Lung microvascular endothelial cell (primary cell): ENCODE measurements at regions not wholly inside any gene's neighbourhood (a gene's known extent, or its start where the extent isn't known, plus 50 kb on each side); places are given as distances from the start of the nearest gene placed in this dataset.

Experiments
- DNase-seq, 2 donors: peaks; one replicate each; pipeline versions ENCODE4 v3.0.0 to v3.0.0-alpha.2; 2010; ENCODE audit warnings: low read depth in 2 of 2

DNA sequence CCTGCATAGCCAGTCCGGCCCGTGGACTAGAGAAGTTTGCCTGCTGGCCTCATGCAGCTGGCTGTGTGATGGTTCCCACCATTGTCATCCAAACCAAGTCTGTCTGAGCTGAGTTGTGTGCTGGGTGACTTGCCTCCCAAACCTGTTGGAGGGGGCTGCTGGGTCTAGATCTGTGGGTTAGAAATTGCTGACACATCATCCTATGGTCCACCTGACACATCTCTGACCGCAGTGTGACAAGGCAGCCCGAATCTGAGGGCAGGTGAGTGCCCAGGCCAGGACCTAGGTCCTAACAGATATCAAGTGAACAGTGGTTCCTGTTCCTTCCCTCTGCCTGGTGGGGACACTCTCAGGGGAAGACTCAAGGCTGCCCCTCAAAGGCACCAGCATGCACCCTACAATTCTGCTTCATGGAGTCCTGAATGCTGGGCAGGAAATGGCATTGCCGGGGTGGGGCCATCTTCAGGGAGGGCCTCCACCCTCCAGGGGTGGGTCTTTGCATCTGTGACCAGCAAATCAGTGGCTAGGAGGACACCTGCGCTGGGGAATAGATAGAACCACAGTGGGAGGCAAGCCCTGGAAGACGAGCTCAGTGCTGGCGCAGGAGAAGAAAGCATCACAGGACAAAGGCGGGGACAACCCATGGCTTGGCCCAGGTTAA is 117.9 kb upstream of the ID2 start:
- DNase-seq: no peak

DNA sequence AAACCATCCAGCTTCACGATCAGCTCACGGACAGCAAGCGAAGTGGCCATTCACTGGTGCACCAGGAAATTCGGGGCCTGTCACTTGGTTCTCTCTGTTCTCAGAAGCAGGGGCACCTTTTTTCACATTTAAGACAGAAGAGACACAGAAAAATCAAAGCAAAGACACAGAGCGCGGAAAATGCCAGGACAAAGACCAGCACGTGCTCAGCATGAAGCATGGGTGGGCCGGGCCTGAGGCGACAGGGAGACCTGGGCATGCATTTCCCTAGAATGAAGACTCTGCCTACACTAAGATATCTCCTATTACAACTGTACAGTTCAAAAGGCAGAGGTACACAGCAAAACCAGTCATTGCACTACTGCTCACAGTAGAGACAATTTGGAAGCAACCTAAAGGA is 117.4 kb upstream of the ID2 start:
- DNase-seq: no peak

DNA sequence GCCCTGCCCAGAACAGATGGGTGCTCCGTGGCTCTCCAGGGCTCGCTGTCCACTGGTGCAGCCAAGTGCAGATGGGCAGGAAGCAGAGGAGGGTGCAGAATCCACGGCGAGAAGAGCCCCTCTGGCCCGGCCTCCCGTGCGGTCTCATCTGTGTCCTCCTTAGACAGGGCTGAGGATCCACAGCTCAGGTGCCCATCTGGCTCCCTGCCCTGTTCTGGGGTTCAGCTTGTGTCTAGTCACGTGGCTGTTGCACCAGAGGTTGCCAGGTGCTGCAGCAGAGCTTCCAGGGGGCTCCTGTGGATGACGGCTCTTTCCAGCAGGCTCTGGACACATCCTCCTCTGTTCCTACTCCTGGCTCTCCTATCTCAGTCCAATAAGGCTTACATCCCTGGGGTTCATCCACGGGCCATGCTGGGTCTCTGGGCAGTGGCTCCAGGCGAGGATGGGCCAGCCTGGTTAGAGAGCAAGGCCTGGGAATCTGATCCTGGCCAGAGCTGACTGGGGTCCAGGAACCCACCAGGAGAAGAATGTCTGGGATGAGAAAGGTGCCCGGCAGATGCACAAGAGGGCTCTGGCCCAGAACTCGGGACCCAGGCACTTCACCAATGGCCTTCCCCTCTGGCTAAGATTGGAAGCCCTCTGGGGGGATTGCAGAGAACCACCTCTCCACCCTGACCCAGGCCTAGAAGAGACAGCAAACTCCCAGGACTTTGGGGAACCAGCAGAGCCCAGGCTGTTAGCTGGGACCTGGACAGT is 116.3 kb upstream of the ID2 start:
- DNase-seq: no peak

DNA sequence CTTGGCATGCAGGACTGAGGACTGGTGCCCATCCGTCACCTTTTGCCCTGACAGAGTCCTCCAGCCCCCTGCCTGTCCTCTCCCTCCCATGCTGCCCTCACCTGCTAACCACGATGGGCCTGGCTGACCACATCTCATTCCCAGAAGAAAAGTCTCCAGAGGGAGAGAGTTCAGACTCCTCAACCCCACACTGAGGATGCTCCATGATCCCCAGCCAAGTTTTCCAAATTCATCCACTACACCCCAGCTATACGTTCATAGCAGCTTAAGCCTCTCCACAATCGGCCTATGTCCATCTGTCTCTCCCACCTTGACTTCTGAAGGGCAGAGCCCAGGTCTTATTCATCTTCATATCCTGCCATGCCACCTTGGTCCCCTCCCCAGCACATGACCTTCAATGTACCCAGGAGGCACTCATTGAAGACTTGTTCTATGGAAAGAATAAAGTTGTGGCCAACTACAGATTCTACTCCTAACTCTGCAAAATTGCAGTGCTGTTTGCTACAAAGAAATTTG is 115.6 kb upstream of the ID2 start:
- DNase-seq: no peak

DNA sequence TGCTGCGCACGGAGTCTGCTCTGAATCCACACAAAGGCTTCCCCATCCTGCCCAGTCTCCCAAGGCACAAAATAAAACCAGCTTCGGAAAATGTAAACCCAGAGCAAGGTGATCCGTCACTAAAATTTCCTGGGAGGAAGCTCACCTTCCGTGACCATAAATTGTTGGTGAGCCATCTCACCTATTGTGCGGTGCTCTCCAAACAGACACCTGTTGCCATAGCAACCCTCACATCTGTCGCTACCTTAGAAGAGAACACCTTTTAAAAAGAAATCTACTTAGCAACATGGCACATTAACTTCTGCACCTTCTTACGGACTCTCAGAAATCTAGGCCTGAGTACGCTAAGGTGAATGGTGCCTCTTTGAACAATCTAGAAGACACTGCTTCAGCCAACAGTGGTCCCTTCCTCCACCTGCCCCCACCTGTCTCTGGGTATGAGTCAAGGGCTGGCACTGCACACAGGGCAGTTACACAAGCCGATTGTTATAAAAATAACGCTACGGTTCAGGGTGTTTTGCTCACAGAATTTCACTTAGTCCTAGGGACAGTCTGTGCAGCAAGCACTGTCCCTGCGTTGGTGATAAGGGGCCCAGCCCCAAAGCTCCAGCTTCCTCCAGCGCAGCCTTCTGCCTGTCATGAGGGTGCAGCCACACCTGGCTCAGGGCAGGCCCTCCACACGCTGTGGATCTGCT is 114.9 kb upstream of the ID2 start:
- DNase-seq: no peak

DNA sequence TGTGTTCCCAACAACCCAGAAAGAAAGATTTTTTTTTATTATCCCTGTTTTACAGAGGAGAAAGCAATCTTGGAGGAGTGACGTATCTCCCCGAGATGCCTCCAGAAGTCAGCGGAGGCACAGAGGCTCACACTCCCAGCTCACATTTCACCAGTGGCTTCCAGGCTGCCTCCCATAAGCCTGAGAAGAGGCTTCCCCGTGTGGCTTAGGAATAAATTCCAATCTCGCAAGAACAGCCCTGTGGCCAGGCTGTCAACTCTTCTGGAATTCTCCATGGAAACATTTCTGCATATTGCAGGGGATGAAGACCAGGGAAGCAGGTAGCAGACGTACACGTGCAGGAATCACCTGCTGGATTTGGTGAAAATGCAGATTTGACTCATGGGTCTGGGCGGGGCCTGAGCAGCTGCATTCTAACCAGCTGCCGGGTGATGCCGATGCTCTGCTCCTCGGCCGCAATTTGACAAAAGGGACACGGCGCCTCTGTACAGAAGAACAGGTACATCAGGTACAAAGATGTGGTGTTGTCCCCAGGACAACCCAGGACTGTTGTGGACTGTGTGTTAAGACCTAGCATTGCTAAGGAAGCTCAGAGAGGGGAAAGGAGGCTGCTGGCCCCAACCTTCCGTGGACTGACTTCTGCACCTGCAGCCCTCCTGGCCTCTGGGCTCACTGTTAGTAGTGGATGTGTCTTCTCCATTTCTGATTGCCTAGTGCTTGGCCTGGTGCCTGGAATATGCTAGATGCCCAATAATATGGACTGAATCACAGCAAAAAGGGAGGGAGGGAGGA is 114.2 kb upstream of the ID2 start:
- DNase-seq: no peak

DNA sequence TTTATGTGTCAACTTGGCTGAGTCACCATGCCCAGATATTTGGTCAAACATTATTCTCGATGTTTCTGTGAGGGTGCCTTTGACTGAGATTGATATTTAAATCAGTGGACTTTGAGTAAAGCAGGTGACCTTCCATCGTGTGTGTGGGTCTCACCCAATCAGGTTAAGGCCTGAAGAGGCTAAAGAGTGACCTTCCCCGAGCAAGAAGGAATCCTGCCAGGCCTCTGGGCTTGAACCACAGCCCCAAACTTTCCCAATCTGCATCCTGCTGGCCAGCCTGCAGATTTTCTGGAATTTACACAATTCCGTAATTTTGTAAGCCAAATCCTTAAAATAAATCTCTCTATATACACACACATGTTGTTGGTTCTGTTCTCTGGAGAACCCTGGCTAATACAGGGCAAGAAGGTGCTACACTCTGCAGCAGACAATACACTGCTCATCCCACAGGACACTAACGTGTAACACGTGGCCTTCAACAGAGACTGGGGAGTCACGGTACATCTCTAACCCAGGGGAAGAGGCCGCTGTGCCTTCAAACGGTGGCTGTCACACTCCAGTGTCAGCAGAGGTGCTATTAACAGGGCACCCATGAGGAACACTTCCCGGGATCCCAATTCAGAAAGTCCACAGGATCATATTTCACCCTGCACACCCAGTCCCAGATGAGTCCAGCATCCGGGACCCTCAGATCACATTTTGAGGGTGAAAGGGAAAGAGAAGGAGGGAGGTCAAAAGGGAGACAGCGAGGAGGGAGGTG is 113.1 kb upstream of the ID2 start:
- DNase-seq: no peak

DNA sequence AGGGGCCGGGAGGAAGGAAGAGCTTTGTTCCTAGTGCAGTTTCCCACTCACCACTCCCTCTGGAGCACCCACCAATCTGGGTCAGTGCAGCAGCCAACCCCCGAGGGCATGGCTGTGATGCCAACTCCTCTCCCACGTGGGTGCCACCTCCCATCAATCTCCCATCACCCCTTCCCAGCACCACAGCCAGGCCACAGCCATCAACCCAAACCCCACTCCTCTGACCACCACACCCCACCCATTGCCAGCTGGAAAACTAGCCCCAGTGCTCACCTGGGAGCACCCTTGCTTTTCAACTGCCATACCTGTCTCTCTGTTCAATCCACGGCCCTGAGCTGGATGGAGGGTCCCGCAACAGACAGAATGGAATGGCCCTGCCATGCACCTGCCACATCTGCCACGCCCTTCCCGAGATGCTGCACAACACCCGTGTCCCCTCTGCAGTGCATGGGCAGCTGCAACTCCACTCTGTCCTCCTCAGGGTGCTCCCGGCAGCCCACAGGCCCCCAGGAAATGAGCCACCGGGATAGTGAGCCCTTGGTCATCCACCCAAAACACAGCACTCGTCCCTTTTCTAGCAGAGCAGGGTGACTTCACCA is 112.4 kb upstream of the ID2 start:
- no peak for DNase-seq

DNA sequence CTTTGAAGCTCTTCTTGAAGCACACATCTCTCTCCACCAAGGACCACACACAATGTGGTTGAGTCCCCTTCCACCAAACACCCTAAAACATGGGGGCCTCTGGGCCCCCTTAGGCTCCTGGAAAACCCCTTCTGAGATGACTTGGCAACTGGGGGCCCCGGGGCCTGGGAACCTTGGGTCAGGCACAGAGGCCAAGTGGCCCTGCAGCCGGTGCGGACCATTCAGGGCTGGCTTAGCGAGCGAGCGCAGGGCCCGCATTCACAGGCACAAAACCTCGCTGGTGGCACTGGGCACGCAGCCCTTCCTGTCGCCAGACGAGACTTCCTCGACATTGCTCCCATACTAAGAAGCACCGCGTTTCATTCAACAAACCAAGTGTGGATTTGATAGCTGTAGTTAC is 111.2 kb upstream of the ID2 start:
- DNase-seq: no peak

DNA sequence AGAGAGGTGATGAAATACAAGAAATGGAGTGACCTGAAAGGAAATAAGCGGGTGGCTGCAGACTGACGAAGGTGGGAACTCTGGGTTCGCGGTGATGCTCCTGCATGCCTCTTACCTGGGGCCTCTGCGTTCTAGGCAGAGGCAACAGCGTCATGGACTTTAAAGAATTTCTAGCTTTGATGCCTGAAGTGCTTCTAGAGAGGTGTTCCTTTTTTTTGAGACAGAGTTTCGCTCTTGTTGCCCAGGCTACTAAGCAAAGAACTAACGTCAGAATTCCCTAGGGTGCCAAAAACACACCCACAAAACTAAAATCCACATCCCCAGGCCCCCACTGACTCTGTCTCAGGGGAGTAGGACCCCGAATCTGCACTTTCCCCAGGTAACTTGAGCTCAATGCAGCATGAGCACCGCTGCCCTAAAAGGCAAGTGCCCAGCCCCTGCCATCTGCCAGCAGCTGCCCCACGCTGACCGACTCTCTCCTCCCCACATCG is 110.5 kb upstream of the ID2 start:
- no peak for DNase-seq

DNA sequence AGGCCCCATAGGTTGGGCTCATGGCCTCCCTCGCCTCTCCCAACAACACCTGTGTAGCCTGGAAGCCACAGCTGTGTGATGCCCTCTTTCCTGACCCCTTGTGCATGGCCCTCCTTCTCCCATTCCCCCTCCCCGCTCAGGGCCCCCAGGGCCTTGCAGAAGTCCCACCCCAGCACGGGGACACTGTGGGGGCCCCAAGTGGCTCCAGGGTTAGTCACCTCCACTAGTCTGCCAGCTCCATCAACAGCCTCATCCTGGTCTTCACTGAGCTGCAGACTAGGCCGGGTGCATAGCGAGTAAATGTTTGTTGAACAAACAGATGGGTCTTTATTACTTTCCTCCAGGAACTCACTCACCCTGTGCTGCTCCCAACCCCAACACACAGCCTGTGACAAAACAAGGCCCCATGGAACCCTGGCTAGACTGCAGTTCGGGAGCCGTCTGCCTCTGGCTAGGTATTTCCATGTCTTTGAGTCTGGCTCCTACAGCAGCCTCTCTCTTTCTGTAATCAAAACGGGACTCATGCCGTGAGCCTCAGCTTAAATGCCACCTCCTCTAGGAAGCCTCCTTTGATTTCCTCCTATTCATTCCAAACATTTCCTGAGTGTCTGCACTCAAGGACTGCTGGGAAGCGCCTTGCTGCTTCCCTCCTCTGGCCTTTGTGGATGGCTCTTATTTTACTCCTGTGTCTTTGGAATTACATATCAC is 109.9 kb upstream of the ID2 start:
- DNase-seq: no peak

DNA sequence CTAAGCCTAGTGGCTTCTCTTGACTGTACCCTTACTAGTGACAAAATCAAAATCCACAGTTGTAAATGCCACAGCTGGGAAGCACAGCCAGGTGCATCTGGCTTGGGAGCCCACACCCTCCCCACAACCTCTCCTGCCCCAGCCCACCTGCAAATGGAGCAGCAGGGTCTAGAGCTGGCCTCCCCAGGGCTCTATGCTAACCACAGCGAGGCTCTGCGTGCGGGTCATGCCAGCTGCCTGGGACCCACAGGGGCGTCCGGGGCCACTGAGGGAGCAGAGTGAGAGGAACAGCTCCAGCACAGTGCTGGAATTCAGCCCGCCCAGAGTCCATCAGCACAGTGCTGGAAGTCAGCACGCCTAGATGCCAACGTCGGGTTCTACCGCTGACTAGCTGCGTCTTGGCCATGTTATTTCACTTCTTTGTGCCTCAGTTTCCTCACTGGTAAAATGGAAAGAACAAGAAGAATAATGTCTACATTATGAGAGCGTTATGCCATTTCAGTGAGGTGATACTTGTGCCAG is 109.1 kb upstream of the ID2 start:
- DNase-seq: no peak

DNA sequence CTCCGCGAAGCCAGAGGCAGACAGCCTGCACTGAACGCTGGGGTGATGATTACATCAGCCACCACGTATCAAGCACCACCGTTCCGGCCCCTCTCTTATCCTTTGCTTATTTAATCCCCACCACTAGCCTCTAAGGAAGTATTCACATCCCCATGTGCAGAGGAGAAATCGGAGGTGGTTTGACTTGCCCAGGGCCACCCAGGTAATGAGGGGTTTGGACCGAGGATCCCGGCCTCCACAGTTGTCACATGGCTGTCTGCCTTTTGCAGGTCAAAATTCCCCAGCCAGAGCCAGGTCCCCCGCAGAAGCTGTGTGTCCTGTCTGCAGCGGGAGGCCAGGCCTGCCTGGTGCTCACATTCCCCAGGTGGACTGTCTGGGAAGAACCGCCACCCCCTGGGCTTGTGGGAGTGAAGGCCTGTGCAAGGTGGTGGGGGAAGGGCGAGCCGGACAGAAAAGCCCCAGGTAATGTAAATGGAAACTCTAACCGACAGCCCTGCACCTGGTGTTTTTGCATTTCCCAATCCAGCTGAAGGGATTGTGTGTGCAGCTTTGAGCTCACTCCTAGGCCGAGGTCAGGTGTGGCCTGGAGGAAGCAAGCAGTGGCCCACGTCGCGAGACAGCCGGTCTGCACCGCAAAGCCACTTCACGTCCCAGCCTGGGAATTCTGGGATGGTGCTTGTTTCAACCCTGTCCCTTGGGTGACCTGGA is 108.5 kb upstream of the ID2 start:
- DNase-seq: no peak

DNA sequence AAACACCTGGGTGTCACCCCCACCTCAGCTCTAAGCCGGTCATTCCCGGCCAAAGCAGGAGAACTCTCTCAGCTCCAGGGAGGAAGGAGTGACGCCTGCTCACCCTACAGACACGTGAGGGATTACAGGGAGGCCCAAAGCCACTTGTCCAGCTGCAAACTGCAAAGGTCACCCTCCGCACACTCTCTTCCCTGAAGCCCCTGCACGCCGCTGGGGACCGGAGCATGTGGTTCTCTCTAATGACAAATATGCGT is 108.0 kb upstream of the ID2 start:
- DNase-seq: no peak

DNA sequence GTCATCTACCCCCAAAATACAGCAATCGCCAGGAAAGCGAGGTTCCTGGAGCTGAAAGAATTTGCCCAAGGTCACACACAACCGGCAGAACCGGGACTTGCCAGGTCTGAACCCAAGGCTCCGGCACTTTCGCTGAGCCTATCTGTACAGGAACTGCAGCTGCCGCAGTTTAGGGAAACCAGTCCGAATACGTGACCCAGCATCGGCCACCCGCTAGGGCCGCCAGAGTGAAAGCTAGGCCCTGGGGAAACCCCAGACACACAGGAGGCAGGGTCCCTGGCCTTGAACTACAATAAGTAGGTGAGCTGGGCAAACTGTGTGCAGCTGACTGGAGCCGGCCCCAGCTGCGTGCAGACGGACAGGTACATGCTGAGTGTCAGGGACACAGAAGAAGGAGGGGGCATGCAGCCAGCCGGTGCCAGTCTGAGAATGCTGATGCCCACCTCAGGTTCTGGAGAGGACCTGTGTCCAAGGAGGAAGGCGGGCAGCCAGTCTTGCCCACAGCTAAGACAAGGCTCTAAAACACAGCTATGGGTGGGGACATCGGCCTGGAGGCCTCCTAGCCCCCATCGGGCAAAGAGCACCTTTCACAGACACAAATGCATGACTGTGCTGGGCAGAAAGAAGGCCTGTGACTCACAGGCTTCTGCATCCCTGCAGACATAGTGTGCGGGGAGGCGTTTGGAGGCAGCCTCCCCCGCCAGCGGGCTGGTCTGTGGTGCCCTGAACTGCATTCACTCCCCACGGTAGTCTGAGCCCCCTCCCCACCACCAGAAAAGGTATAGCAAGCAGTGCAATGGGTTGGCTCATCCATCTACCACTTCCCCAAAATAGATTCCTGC is 107.4 kb upstream of the ID2 start:
- no peak for DNase-seq

DNA sequence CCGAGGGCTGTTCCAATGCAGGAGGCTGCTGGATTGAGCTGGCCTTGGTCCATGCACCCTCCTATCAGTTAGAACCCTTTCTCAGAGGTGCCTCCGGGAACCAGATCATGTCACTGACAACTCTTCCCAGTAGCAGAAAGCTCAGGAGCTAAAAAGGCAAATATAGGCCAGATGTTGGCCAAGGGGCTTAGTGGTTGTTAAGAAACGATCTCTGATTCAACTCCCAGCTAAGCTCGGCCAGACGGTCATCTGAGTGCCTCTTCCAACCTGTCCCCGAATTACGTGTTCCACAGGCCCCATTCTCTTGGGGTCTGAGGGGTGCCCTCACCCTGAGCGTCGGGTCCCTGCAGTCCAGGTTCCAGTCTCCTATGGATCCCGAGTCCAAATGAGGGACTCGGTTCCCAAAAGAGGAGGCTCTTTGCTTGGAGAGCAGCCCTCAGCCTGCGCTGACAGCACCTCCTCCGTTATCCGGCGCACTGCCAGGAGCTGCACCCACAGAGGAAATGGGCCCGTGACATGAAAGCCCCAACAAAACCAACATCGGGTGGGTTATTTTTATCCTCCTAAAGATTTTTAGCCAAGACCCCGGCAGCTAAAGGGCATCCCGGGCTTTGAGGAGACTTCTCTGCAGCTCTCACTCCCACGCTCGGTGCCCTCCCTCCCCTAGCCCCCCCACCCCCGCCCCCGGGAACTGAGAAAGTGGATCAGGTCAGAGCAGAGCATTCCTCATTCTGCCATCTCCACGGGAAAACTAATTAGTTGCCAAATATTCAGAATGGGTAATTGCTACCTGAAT is 106.6 kb upstream of the ID2 start:
- no peak for DNase-seq

DNA sequence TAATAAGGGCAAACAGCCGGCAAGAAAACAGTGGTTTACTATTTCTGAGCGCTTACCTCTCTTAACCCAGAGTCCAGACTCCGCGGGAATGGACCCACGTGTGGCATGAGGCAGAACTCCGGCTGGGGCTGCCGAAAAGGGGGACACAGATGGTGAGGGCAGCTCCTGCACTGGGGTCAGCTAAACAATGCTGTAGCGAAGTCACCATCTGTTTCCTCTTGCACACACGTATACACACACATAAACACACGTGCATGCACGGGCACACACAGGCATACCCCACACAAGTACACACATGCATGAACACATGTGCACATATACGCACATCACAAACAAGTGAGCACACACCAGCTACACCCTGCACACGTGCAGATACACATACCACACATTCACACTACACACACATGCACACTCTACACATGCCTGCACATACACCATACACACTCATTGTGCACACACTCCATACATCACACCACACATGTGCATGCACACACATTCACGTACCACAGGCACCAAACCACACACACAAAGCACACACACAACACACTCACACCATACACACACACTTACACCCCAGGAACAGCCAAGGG is 105.9 kb upstream of the ID2 start:
- no peak for DNase-seq
